ENCODE measurements at regions not wholly inside any gene's neighbourhood (a gene's known extent, or its start where the extent isn't known, plus 50 kb on each side); places are given as distances from the start of the nearest gene placed in this dataset.

DNA sequence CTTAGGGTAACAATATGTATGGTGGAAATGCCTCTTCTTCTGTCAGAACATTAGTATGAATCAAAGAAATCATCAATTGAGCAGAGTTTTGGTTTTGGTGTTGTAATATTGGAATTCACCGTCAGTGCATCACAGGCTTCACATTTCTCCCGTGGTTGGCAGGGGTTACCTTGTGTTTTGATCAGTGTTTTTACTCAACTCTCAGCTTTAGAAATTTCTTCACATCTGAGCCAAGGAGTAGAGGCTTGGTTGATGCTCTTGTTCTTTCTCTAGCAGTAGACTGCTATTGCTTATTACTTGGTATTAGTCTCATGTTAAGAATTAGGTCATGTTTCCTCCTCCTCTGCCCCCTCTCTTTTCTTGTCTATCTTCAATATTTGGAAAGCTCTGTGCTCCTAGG is 188.8 kb upstream of the SMIM30 start:
- TF ChIP-seq, protein P1, sequence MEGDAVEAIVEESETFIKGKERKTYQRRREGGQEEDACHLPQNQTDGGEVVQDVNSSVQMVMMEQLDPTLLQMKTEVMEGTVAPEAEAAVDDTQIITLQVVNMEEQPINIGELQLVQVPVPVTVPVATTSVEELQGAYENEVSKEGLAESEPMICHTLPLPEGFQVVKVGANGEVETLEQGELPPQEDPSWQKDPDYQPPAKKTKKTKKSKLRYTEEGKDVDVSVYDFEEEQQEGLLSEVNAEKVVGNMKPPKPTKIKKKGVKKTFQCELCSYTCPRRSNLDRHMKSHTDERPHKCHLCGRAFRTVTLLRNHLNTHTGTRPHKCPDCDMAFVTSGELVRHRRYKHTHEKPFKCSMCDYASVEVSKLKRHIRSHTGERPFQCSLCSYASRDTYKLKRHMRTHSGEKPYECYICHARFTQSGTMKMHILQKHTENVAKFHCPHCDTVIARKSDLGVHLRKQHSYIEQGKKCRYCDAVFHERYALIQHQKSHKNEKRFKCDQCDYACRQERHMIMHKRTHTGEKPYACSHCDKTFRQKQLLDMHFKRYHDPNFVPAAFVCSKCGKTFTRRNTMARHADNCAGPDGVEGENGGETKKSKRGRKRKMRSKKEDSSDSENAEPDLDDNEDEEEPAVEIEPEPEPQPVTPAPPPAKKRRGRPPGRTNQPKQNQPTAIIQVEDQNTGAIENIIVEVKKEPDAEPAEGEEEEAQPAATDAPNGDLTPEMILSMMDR (IDR thresholded peaks at IDR 0.05; ENCODE audit: poor library complexity) = no peak
- TF ChIP-seq EZH2phosphoT487 (IDR thresholded peaks at IDR 0.05; ENCODE audit: low read depth, severe bottlenecking, unreplicated experiment) (no peak), EZH2 (IDR thresholded peaks at IDR 0.05; ENCODE audit: borderline replicate concordance) (no peak)
